ENCODE measurements at regions not wholly inside any gene's neighbourhood (a gene's known extent, or its start where the extent isn't known, plus 50 kb on each side); places are given as distances from the start of the nearest gene placed in this dataset.
A peak's percentile ranks its signal among the peaks of the same experiment; 100 is the strongest.

GRCh38 chr22:22185844-22186499 lies 58.6 kb upstream of the VPREB1 start:
- Histone ChIP-seq H3K79me1 (ENCODE audit: low read depth, low read length) (no peaks in the 10 kb centered on the region), H2BK20ac (ENCODE audit: low read length) (no peak overlapping the region), H3K9me3 (ENCODE audit: insufficient read depth in 2 of 2, low read depth in 1 of 2, low read length in 1 of 2) (peaks cover 0 to 18% of the 10 kb centered on the region in 2 experiments; a peak in 2 of 4 replicates), H3K23ac (ENCODE audit: insufficient read length) (no peak overlapping the region), H3K18ac (ENCODE audit: extremely low read depth, low read length) (no peak overlapping the region), H3K56ac (replicated peaks; ENCODE audit: insufficient read length, low read depth, low read length) (no peak overlapping the region), H2AFZ (ENCODE audit: low read length) (no peak overlapping the region), H4K8ac (ENCODE audit: extremely low read depth, insufficient read depth, low read length) (no peak overlapping the region), H3K79me2 (ENCODE audit: control insufficient read depth in 1 of 2, insufficient read depth in 2 of 2, low read length in 2 of 2) (no peaks in the 10 kb centered on the region), H4K20me1 (replicated peaks in 1 of 2; ENCODE audit: control insufficient read depth in 1 of 2, insufficient read depth in 2 of 2, low read length in 2 of 2) (peaks cover 2 to 19% of the 10 kb centered on the region in 2 experiments), H2BK5ac (ENCODE audit: low read depth, low read length) (no peak overlapping the region), H4K5ac (ENCODE audit: insufficient read length, low read depth, low read length) (no peak overlapping the region), H3K36me3 (ENCODE audit: control insufficient read depth in 2 of 4, insufficient read depth in 4 of 4, low read length in 3 of 4) (no peaks in the 10 kb centered on the region), H3K23me2 (ENCODE audit: low read depth, low read length) (no peaks in the 10 kb centered on the region), H3K4ac (replicated peaks; ENCODE audit: insufficient read length, low read depth, low read length) (no peak overlapping the region), H3K27me3 (replicated peaks in 1 of 4; ENCODE audit: control insufficient read depth in 3 of 4, extremely low read depth in 1 of 4, insufficient read depth in 3 of 4, low read length in 3 of 4) (peaks cover 69 to 84% (median 77%) of the 10 kb centered on the region in 4 experiments), H2BK120ac (replicated peaks; ENCODE audit: low read depth, low read length) (no peak overlapping the region), H3K4me2 (ENCODE audit: insufficient read depth in 1 of 2, low read depth in 2 of 2, low read length in 2 of 2) (no peak overlapping the region), H2BK15ac (ENCODE audit: low read length) (no peak overlapping the region), H3K27ac (ENCODE audit: low read depth, low read length) (no peak overlapping the region), H3K4me3 (ENCODE audit: extremely low read depth in 1 of 4, insufficient read depth in 2 of 4, low read depth in 3 of 4, low read length in 4 of 4) (no peak overlapping the region), H4K91ac (replicated peaks; ENCODE audit: insufficient read length, low read length) (no peak overlapping the region), H2AK5ac (ENCODE audit: low read depth, low read length) (no peak overlapping the region), H2BK12ac (ENCODE audit: low read depth, low read length) (no peak overlapping the region), H3K4me1 (replicated peaks in 1 of 4; ENCODE audit: control insufficient read depth in 3 of 4, insufficient read depth in 4 of 4, low read length in 3 of 4) (no peaks in the 10 kb centered on the region), H3K14ac (ENCODE audit: insufficient read length) (no peak overlapping the region), H3K9ac (replicated peaks in 1 of 4; ENCODE audit: extremely low read depth in 1 of 4, low read depth in 3 of 4, low read length in 3 of 4) (no peak overlapping the region)
- 63% methylated on average over 5 of the region's 5 CpGs; no CpG with 5 or more reads in 1 of the 2 experiments for WGBS, 2 experiments (ENCODE audit: extremely low coverage in 1 of 2, insufficient coverage in 1 of 2, insufficient read length in 1 of 2, insufficient replicate concordance in 2 of 2, low coverage in 1 of 2, low lambda C conversion rate in 2 of 2, missing lambda C conversion rate in 1 of 2)
- DNase-seq (ENCODE audit: low read depth in 1 of 2, low spot score in 2 of 2) (no peak), FAIRE-seq (no peak)
- TF ChIP-seq SUZ12 (IDR thresholded peaks at IDR 0.05; ENCODE audit: low read length) (peak; percentile 39; the same call in 1 of the 2 replicates), RAD21 (IDR thresholded peaks at IDR 0.05 in 1 of 2, conservative IDR thresholded peaks at IDR 0.05 in 1 of 2; ENCODE audit: low read depth in 2 of 2, low read length in 2 of 2) (no peak)
- ChIA-PET POLR2A (ENCODE audit: partially characterized antibody) (no interaction called here), CTCF (ENCODE audit: partially characterized antibody) (interaction anchor here (1.0 to 8.7 kb wide), 7 partner anchors 11 to 125 kb away, joined by 3 to 91 read pairs (median 7); no protein-coding TSS in a partner anchor)
